ENCODE measurements at regions not wholly inside any gene's neighbourhood (a gene's known extent, or its start where the extent isn't known, plus 50 kb on each side); places are given as distances from the start of the nearest gene placed in this dataset.

DNA sequence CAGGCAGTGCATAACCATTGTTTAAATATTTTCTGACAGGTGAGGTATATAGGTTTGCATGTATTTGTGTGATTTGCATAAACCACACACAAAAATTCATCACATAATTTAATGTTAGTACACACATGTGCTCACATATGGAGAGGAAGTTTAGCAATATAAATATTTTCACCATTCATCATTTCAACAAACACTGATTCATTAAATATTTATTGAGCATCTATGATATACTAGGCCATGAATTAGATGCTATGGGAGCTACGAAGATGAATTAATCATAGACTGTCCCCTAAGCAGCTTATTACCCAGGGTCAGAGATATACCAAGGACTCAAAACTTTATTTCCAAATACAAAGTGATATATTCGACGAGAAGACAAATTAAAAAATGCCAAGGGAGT is 311.6 kb upstream of the PIK3C3 start:
- CTCF ChIA-PET (ENCODE audit: partially characterized antibody): interaction anchor here (1.7 kb wide), 1 partner anchor 11 kb away, joined by 4 read pairs; no protein-coding TSS in a partner anchor
- TF ChIP-seq JUN (IDR thresholded peaks at IDR 0.05; ENCODE audit: low read depth, low read length): no peak

More for the DNA sequence above, 311.6 kb upstream of the PIK3C3 start:
- Histone ChIP-seq H2BK5ac (ENCODE audit: low read depth, low read length) (no peak overlapping the region), H2BK20ac (ENCODE audit: low read length) (no peak overlapping the region), H4K91ac (replicated peaks; ENCODE audit: insufficient read length, low read length) (no peak overlapping the region), H3K23ac (ENCODE audit: insufficient read length) (no peak overlapping the region), H4K20me1 (replicated peaks in 1 of 2; ENCODE audit: control insufficient read depth in 1 of 2, insufficient read depth in 2 of 2, low read length in 2 of 2) (no peaks in the 10 kb centered on the region), H4K5ac (ENCODE audit: insufficient read length, low read depth, low read length) (no peak overlapping the region), H3K4me3 (ENCODE audit: extremely low read depth in 1 of 4, insufficient read depth in 2 of 4, low read depth in 3 of 4, low read length in 4 of 4) (no peak overlapping the region), H2BK120ac (replicated peaks; ENCODE audit: low read depth, low read length) (no peak overlapping the region), H3K23me2 (ENCODE audit: low read depth, low read length) (no peaks in the 10 kb centered on the region; the same call in 1 of the 2 replicates), H2AFZ (ENCODE audit: low read length) (no peak overlapping the region), H3K14ac (ENCODE audit: insufficient read length) (no peak overlapping the region), H3K4me2 (ENCODE audit: insufficient read depth in 1 of 2, low read depth in 2 of 2, low read length in 2 of 2) (no peak overlapping the region), H3K4ac (replicated peaks; ENCODE audit: insufficient read length, low read depth, low read length) (no peak overlapping the region), H3K18ac (ENCODE audit: extremely low read depth, low read length) (no peak overlapping the region), H4K8ac (ENCODE audit: extremely low read depth, insufficient read depth, low read length) (no peak overlapping the region), H3K36me3 (ENCODE audit: control insufficient read depth in 2 of 4, insufficient read depth in 4 of 4, low read length in 3 of 4) (no peaks in the 10 kb centered on the region), H3K9me3 (ENCODE audit: insufficient read depth in 2 of 2, low read depth in 1 of 2, low read length in 1 of 2) (no peaks in the 10 kb centered on the region), H3K79me1 (ENCODE audit: low read depth, low read length) (no peaks in the 10 kb centered on the region), H2AK5ac (ENCODE audit: low read depth, low read length) (no peak overlapping the region), H3K27me3 (replicated peaks in 1 of 4; ENCODE audit: control insufficient read depth in 3 of 4, extremely low read depth in 1 of 4, insufficient read depth in 3 of 4, low read length in 3 of 4) (no peaks in the 10 kb centered on the region), H3K56ac (replicated peaks; ENCODE audit: insufficient read length, low read depth, low read length) (no peak overlapping the region), H3K79me2 (ENCODE audit: control insufficient read depth in 1 of 2, insufficient read depth in 2 of 2, low read length in 2 of 2) (no peaks in the 10 kb centered on the region), H3K27ac (ENCODE audit: low read depth, low read length) (no peak overlapping the region), H3K9ac (replicated peaks in 1 of 4; ENCODE audit: extremely low read depth in 1 of 4, low read depth in 3 of 4, low read length in 3 of 4) (no peak overlapping the region), H2BK15ac (ENCODE audit: low read length) (no peak overlapping the region), H3K4me1 (replicated peaks in 1 of 4; ENCODE audit: control insufficient read depth in 3 of 4, insufficient read depth in 4 of 4, low read length in 3 of 4) (no peaks in the 10 kb centered on the region), H2BK12ac (ENCODE audit: low read depth, low read length) (no peak overlapping the region)
- WGBS, 2 experiments (ENCODE audit: extremely low coverage in 1 of 2, insufficient coverage in 1 of 2, insufficient read length in 1 of 2, insufficient replicate concordance in 2 of 2, low coverage in 1 of 2, low lambda C conversion rate in 2 of 2, missing lambda C conversion rate in 1 of 2): 80% methylated on average over 3 of the region's 3 CpGs; no CpG with 5 or more reads in 1 of the 2 experiments
- no peak for DNase-seq (ENCODE audit: low read depth in 1 of 2, low spot score in 2 of 2)
- POLR2A ChIA-PET (ENCODE audit: partially characterized antibody): interaction anchor here (2.0 kb wide), 1 partner anchor 12 kb away, joined by 8 read pairs; no protein-coding TSS in a partner anchor
- FAIRE-seq: no peak

Data from H1 (cell line).